ENCODE measurements at regions not wholly inside any gene's neighbourhood (a gene's known extent, or its start where the extent isn't known, plus 50 kb on each side); places are given as distances from the start of the nearest gene placed in this dataset.

- FAIRE-seq (no peak), DNase-seq (ENCODE audit: low read depth in 1 of 2, low spot score in 1 of 2) (no peak), ATAC-seq (no peak)
- Histone ChIP-seq H3K4me1 (no peaks in the 10 kb centered on the region), H3K4me3 (no peak overlapping the region), H3K4me2 (no peak overlapping the region), H3K27ac (no peak overlapping the region), H3K9me3 (no peaks in the 10 kb centered on the region)
- 53% methylated on average over 2 of the region's 2 CpGs for WGBS (ENCODE audit: missing lambda C conversion rate)
- POLR2A ChIA-PET, result no interaction called here
- TF ChIP-seq EHMT2 (IDR thresholded peaks at IDR 0.05; ENCODE audit: low read depth) (no peak), ESRRA (IDR thresholded peaks at IDR 0.05; ENCODE audit: borderline replicate concordance, low read length) (no peak), HOXB13 (CRISPR knock-in tag; IDR thresholded peaks at IDR 0.05; ENCODE audit: low read depth) (no peak), NPAS2 (CRISPR knock-in tag; IDR thresholded peaks at IDR 0.05; ENCODE audit: borderline replicate concordance) (no peak), PBX3 (IDR thresholded peaks at IDR 0.05) (no peak), KDM5A (IDR thresholded peaks at IDR 0.05) (no peak), BCL3 (IDR thresholded peaks at IDR 0.05) (no peak), POLR2AphosphoS2 (conservative IDR thresholded peaks at IDR 0.05; ENCODE audit: low read length) (no peak), CBX8 (IDR thresholded peaks at IDR 0.05) (no peak), GATA3 (IDR thresholded peaks at IDR 0.05; ENCODE audit: borderline replicate concordance) (no peak), RCOR1 (IDR thresholded peaks at IDR 0.05; ENCODE audit: low read depth, low read length) (no peak), JUN (IDR thresholded peaks at IDR 0.05) (no peak), CTCF (IDR thresholded peaks at IDR 0.05) (no peak)
- CTCF ChIA-PET, result interaction anchor here (0.7 kb wide), 1 partner anchor 662 kb away, joined by 3 read pairs; no protein-coding TSS in a partner anchor
These were observed 216.8 kb upstream of the TRAM1L1 start for GRCh38 chr4:117302226-117302625.

- no peak overlapping the region for H3K27ac ChIP-seq
- no peak for ATAC-seq
- CTCF ChIA-PET, result no interaction called here
- no peak overlapping the region for H3K4me2 ChIP-seq
- H3K4me3 ChIP-seq, result no peak overlapping the region
- DNase-seq (ENCODE audit: low read depth in 1 of 2, low spot score in 1 of 2), result no peak
- FAIRE-seq, result no peak
- WGBS (ENCODE audit: missing lambda C conversion rate), result 5% methylated on average over 2 of the region's 2 CpGs
- no peaks in the 10 kb centered on the region for H3K9me3 ChIP-seq
- H3K4me1 ChIP-seq, result no peaks in the 10 kb centered on the region
- POLR2A ChIA-PET, result no interaction called here
- TF ChIP-seq JUNB (IDR thresholded peaks at IDR 0.05) (no peak), REST (IDR thresholded peaks at IDR 0.05) (no peak), EHF (CRISPR knock-in tag; IDR thresholded peaks at IDR 0.05) (no peak), POLR2AphosphoS2 (conservative IDR thresholded peaks at IDR 0.05; ENCODE audit: low read length) (no peak), CHD4 (IDR thresholded peaks at IDR 0.05; ENCODE audit: borderline replicate concordance) (no peak), BCL3 (IDR thresholded peaks at IDR 0.05) (no peak), HOXA7 (CRISPR knock-in tag; IDR thresholded peaks at IDR 0.05) (no peak), HMGXB4 (CRISPR knock-in tag; IDR thresholded peaks at IDR 0.05; ENCODE audit: borderline replicate concordance) (no peak), HEYL (CRISPR knock-in tag; IDR thresholded peaks at IDR 0.05) (no peak), RCOR1 (IDR thresholded peaks at IDR 0.05; ENCODE audit: low read depth, low read length) (no peak), TFCP2L1 (CRISPR knock-in tag; IDR thresholded peaks at IDR 0.05) (no peak), ZNF302 (CRISPR knock-in tag; IDR thresholded peaks at IDR 0.05) (no peak), CBX8 (IDR thresholded peaks at IDR 0.05) (no peak), RFX5 (IDR thresholded peaks at IDR 0.05) (no peak), E2F6 (IDR thresholded peaks at IDR 0.05; ENCODE audit: borderline replicate concordance, low read depth) (no peak), MAFK (IDR thresholded peaks at IDR 0.05; ENCODE audit: partially characterized antibody) (no peak), EP300 (IDR thresholded peaks at IDR 0.05) (no peak)
These were observed 225.8 kb upstream of the TRAM1L1 start for GRCh38 chr4:117311215-117311614.

Data from A549 (cell line).